HEK293T (cell line): ENCODE measurements at regions not wholly inside any gene's neighbourhood (a gene's known extent, or its start where the extent isn't known, plus 50 kb on each side); places are given as distances from the start of the nearest gene placed in this dataset.

ENCODE experiments used
- ARNT ChIP-seq: fragments of 450-650 bp; IDR thresholded peaks from 2 replicates; pipeline ENCODE4 v1.6.1; 2017; ENCODE audit warnings: mild to moderate bottlenecking
- BHLHE40 ChIP-seq: fragments of 450-650 bp; IDR thresholded peaks from 2 replicates; pipeline ENCODE4 v1.6.1; 2016; ENCODE audit warnings: mild to moderate bottlenecking, moderate library complexity, borderline replicate concordance
- FOXM1 ChIP-seq: fragments of 450-650 bp; IDR thresholded peaks from 2 replicates; pipeline ENCODE4 v1.6.1; 2017; ENCODE audit warnings: mild to moderate bottlenecking, borderline replicate concordance
- TARDBP ChIP-seq: fragments of 450-650 bp; IDR thresholded peaks from 2 replicates; pipeline ENCODE4 v1.6.1; 2016
- TF ChIP-seq, protein P1 (sequence below): fragments of 450-650 bp; IDR thresholded peaks from 2 replicates; pipeline ENCODE4 v1.6.1; 2016

DNA sequence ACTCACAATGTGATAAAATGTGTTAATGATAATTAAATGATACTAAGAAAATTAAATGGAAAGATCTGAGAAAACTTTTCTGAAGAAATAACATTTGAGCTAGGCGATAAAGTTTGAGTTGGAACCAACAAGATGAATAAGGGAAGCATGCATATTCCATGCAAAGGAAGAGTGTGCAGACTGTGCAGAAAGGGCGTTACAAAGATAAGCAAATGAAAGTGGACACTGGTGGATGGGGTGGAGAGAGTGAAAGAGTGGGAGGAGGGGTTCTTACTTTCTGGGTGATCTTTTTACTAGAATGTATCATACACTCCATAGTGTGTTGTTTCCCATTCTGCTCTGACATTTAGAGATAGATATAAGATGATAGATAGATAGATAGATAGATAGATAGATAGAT is 138.7 kb downstream of the HTR1A start:
- TF ChIP-seq ARNT: no peak
- TF ChIP-seq, protein P1, sequence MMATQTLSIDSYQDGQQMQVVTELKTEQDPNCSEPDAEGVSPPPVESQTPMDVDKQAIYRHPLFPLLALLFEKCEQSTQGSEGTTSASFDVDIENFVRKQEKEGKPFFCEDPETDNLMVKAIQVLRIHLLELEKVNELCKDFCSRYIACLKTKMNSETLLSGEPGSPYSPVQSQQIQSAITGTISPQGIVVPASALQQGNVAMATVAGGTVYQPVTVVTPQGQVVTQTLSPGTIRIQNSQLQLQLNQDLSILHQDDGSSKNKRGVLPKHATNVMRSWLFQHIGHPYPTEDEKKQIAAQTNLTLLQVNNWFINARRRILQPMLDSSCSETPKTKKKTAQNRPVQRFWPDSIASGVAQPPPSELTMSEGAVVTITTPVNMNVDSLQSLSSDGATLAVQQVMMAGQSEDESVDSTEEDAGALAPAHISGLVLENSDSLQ: no peak
- no peak for TF ChIP-seq BHLHE40
- no peak for TF ChIP-seq TARDBP
- TF ChIP-seq FOXM1: no peak
